Breast epithelium (tissue), 4 donors: ENCODE measurements at regions not wholly inside any gene's neighbourhood (a gene's known extent, or its start where the extent isn't known, plus 50 kb on each side); places are given as distances from the start of the nearest gene placed in this dataset.

ENCODE experiments used
- DNase-seq, 2 donors: peaks; one replicate each; pipeline ENCODE4 v3.0.0-alpha.2; 2019; ENCODE audit warnings: low spot score in 2 of 2
- H3K27ac ChIP-seq, 2 donors: fragments of 200-600 bp; sonication (generic) in 1 of 2; one replicate each; pipeline ENCODE4 v1.5.1; 2016 to 2019; ENCODE audit warnings: mild to moderate bottlenecking in 1 of 2
- H3K27me3 ChIP-seq, 2 donors: fragments of 200-600 bp; sonication (generic) in 1 of 2; one replicate each; pipeline versions ENCODE4 v1.5.1 to v1.6.0; 2017 to 2019; ENCODE audit warnings: control low read depth in 1 of 2, mild to moderate bottlenecking in 1 of 2
- H3K36me3 ChIP-seq: fragments of 200-600 bp; one replicate; pipeline ENCODE4 v1.5.1; 2019
- H3K4me1 ChIP-seq, 2 donors: fragments of 200-600 bp; sonication (generic); one replicate each; pipeline ENCODE4 v1.5.1; 2016 to 2019; ENCODE audit warnings: control low read depth in 1 of 2
- H3K4me3 ChIP-seq, 3 donors: fragments of 200-600 bp; sonication (generic); 1 replicate in 2 of 3; 2 replicates in 1 of 3; pipeline ENCODE4 v1.5.1; 2016 to 2019; ENCODE audit warnings: mild to moderate bottlenecking in 3 of 3, moderate library complexity in 2 of 3
- H3K9me3 ChIP-seq, 2 donors: fragments of 200-600 bp; sonication (generic) in 1 of 2; one replicate each; pipeline ENCODE4 v1.5.1; 2016 to 2019; ENCODE audit warnings: control low read depth in 1 of 2
- POLR2A ChIP-seq: fragments of 450-650 bp; IDR thresholded peaks from one replicate; pipeline ENCODE4 v1.6.1; 2016; ENCODE audit warnings: antibody characterized with exemption, mild to moderate bottlenecking, moderate library complexity
- POLR2AphosphoS5 ChIP-seq, 3 donors: sonication (generic); formaldehyde crosslinking; IDR thresholded peaks; one replicate each; pipeline ENCODE4 v1.6.1; 2017; ENCODE audit warnings: antibody characterized with exemption in 3 of 3
- intact Hi-C: fragments of 100-400 bp; cut with DNase I; formaldehyde crosslinking; loops from one replicate; pipeline ENCODE4 v1.15.1; 2023; ENCODE audit warnings: low total_unique reads
- TF ChIP-seq, protein P1 (sequence below), 3 donors: fragments of 450-650 bp; IDR thresholded peaks; one replicate each; pipeline ENCODE4 v1.5.1; 2016 to 2017; ENCODE audit warnings: antibody characterized with exemption in 3 of 3, mild to moderate bottlenecking in 3 of 3, moderate library complexity in 3 of 3

DNA sequence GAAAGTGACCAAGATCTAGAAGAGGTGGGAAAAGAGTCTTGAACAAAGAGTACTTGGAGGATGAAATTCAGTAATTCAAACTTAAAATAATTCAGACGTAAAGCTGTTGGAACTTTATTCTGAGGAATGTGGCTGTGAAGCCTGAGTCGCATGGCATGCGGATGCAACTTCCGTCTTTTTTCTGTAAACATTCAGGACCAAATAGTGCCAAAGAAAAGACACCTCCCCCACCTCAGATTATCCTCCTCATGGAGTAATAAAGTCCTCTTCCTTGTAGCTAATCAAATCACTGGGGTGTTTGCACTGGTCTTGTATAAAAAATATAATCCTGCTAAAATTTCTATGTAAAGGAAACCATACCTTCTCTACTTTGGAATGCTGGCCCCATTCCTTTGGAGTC, 790.4 kb downstream of the TSN start:
- TF ChIP-seq POLR2AphosphoS5 (IDR thresholded peaks at IDR 0.05), result no peak
- TF ChIP-seq POLR2A, result no peak
- TF ChIP-seq, protein P1, sequence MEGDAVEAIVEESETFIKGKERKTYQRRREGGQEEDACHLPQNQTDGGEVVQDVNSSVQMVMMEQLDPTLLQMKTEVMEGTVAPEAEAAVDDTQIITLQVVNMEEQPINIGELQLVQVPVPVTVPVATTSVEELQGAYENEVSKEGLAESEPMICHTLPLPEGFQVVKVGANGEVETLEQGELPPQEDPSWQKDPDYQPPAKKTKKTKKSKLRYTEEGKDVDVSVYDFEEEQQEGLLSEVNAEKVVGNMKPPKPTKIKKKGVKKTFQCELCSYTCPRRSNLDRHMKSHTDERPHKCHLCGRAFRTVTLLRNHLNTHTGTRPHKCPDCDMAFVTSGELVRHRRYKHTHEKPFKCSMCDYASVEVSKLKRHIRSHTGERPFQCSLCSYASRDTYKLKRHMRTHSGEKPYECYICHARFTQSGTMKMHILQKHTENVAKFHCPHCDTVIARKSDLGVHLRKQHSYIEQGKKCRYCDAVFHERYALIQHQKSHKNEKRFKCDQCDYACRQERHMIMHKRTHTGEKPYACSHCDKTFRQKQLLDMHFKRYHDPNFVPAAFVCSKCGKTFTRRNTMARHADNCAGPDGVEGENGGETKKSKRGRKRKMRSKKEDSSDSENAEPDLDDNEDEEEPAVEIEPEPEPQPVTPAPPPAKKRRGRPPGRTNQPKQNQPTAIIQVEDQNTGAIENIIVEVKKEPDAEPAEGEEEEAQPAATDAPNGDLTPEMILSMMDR (IDR thresholded peaks at IDR 0.05), result no peak
- Histone ChIP-seq H3K27me3 (no peaks in the 10 kb centered on the region), H3K36me3 (no peaks in the 10 kb centered on the region), H3K9me3 (no peaks in the 10 kb centered on the region), H3K4me1 (no peaks in the 10 kb centered on the region), H3K4me3 (no peak overlapping the region), H3K27ac (no peak overlapping the region)
- intact Hi-C loops, result no loop called here
- DNase-seq, result no peak

DNA sequence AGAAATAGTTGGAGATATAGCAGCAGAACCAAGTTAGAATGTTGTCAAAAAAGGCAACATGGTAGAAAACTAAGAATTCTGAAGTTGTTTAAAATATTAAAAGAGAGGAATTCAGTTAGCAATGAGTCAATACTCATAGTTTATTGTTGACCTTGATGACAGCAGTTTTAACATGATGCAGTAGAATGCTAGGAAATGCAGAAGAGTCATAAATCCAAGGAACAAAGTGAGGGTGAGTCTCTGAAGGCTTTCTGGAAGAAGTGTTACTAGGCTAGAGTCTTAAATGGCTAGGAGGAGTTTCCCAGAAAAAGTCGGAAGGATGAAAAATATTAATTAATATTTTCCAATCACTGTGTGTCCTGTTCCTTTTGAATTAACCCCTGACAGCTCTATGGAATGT, 807.3 kb downstream of the TSN start:
- Histone ChIP-seq H3K36me3 (no peaks in the 10 kb centered on the region), H3K4me1 (no peaks in the 10 kb centered on the region), H3K4me3 (no peak overlapping the region), H3K9me3 (no peaks in the 10 kb centered on the region), H3K27ac (no peak overlapping the region), H3K27me3 (no peaks in the 10 kb centered on the region)
- TF ChIP-seq, protein P1 (IDR thresholded peaks at IDR 0.05), result no peak
- no peak for TF ChIP-seq POLR2AphosphoS5 (IDR thresholded peaks at IDR 0.05)
- no peak for TF ChIP-seq POLR2A
- intact Hi-C loops, result no loop called here
- DNase-seq, result no peak

- Histone ChIP-seq H3K4me3 (no peak overlapping the region), H3K27ac (no peak overlapping the region), H3K4me1 (no peaks in the 10 kb centered on the region), H3K27me3 (no peaks in the 10 kb centered on the region), H3K36me3 (no peaks in the 10 kb centered on the region), H3K9me3 (no peaks in the 10 kb centered on the region)
- DNase-seq, result no peak
- TF ChIP-seq POLR2A (no peak), POLR2AphosphoS5 (IDR thresholded peaks at IDR 0.05) (no peak)
- TF ChIP-seq, protein P1 (IDR thresholded peaks at IDR 0.05), result no peak
- intact Hi-C loops, result no loop called here
Observed at GRCh38 chr2:122563781-122564180, 808.3 kb downstream of the TSN start.

DNA sequence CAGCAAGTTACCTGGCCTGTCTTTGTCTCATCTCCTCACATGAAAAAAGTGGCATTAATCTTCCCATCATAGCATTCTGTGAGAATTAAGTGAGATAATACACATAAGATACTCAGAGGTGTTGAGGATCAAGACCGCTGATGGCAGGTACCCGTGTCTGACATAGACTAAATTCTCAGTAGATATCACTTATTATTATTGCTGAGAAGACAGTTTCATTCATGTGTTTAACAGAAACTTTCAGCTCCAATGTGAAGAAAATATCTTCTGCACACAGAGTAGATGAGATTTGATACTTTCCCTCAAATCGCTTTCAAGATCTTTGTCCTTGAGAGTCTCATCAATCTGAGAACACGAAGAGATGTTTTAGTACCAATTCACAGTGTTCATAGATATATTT, 809.4 kb downstream of the TSN start:
- H3K36me3 ChIP-seq, result no peaks in the 10 kb centered on the region
- no peaks in the 10 kb centered on the region for H3K27me3 ChIP-seq
- no peak for DNase-seq
- no peak overlapping the region for H3K4me3 ChIP-seq
- TF ChIP-seq POLR2AphosphoS5 (IDR thresholded peaks at IDR 0.05), result no peak
- TF ChIP-seq, protein P1 (IDR thresholded peaks at IDR 0.05), result no peak
- no peak for TF ChIP-seq POLR2A
- H3K9me3 ChIP-seq, result no peaks in the 10 kb centered on the region
- H3K4me1 ChIP-seq, result no peaks in the 10 kb centered on the region
- H3K27ac ChIP-seq, result no peak overlapping the region
- intact Hi-C loops, result no loop called here

DNA sequence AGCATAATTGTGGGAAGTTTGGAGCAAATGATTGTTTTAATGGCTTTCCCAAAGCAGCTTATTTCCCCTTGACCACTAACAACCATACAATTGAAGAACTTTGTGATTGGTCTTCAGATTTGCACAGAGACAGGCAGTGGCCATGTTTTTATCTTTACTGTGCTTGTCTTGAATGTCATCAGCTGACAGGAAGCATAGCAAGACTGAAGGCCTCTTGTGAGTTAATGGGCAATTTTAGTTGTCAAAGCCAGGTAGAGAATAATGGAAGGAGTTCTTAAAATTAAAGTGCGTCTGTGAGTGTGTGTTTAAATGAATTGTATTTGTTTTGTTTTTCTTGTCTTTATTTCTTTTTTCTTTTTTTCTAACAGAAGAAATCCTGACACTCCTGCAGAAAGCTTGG, 809.9 kb downstream of the TSN start:
- intact Hi-C loops, result no loop called here
- Histone ChIP-seq H3K4me3 (no peak overlapping the region), H3K9me3 (no peaks in the 10 kb centered on the region), H3K27ac (no peak overlapping the region), H3K27me3 (no peaks in the 10 kb centered on the region), H3K36me3 (no peaks in the 10 kb centered on the region), H3K4me1 (no peaks in the 10 kb centered on the region)
- TF ChIP-seq, protein P1 (IDR thresholded peaks at IDR 0.05), result no peak
- TF ChIP-seq POLR2A, result no peak
- TF ChIP-seq POLR2AphosphoS5 (IDR thresholded peaks at IDR 0.05), result no peak
- no peak for DNase-seq
